Pancreas (tissue), 10 donors: ENCODE measurements at regions not wholly inside any gene's neighbourhood (a gene's known extent, or its start where the extent isn't known, plus 50 kb on each side); places are given as distances from the start of the nearest gene placed in this dataset.

Source experiments
- ATAC-seq, 4 donors: fragments of 200-7000 bp; cut with Tn5 transposase; one replicate each; pipeline versions ENCODE4 v1.8.0 to v1.9.1; 2020; ENCODE audit warnings: mild to moderate bottlenecking in 4 of 4, moderate library complexity in 4 of 4
- DNase-seq, 6 donors: peaks; one replicate each; pipeline ENCODE4 v3.0.0-alpha.2; 2020
- FAIRE-seq: peaks from 2 replicates; lab custom pipeline; 2012; peaks lifted over from hg19 to GRCh38; lab: Jason Lieb, UNC
- H3K27ac ChIP-seq, 4 donors: fragments of 200-600 bp; sonication (generic); 1 replicate in 3 of 4; 2 replicates in 1 of 4; pipeline versions ENCODE4 v1.5.0 to v1.8.0; 2020
- H3K27me3 ChIP-seq, 4 donors: fragments of 200-600 bp; one replicate each; pipeline ENCODE4 v1.8.0; 2021
- H3K36me3 ChIP-seq, 3 donors: fragments of 200-600 bp; sonication (generic) in 1 of 3; one replicate each; pipeline versions ENCODE4 v1.5.0 to v1.8.0; 2020 to 2021
- H3K4me1 ChIP-seq, 3 donors: fragments of 200-600 bp; one replicate each; pipeline ENCODE4 v1.8.0; 2021
- H3K4me3 ChIP-seq, 4 donors: fragments of 200-600 bp; sonication (generic) in 2 of 4; one replicate each; pipeline versions ENCODE4 v1.5.0 to v1.8.0; 2020 to 2021
- H3K9me3 ChIP-seq, 4 donors: fragments of 200-600 bp; one replicate each; pipeline ENCODE4 v1.8.0; 2021
- CTCF ChIP-seq, 4 donors: fragments of 200-600 bp; sonication (generic) in 3 of 4; IDR thresholded peaks; one replicate each; pipeline versions ENCODE4 v1.5.0 to v1.8.0; 2021; ENCODE audit warnings: antibody characterized with exemption in 4 of 4
- WGBS, 2 donors: extraction: QIAGEN DNeasy Blood & Tissue Kit; methylation state at CpG; one replicate each; pipeline ENCODE4 v1.1.7; 2013; 5-methylcytosine and 5-hydroxymethylcytosine counted together
- intact Hi-C, 3 donors: fragments of 100-400 bp; cut with DNase I; formaldehyde crosslinking; loops; one replicate each; pipeline versions ENCODE4 v1.11.1 to v1.14.2; 2022
- donor health status: healthy with polysubstance abuse.
- donor health status: DM: no; HTN: no; CAD: no; lungs with moderate emphysema.
- donor health status: DM: no; HTN: no; CAD: no.
- donor health status: control.
- donor health status: control.
- donor health status: Bipolar disorder and iron deficiency.
- donor health status: DM: yes; HTN: yes; CAD: no.
- donor health status: DM: no; HTN: no; CAD: no.
- donor health status: DM: no; HTN: no; CAD: no.
- donor health status: DM: yes; HTN: yes; CAD: no.

GRCh38 chr19:28972058-28972852 is 240.7 kb downstream of the UQCRFS1 start:
- TF ChIP-seq CTCF (IDR thresholded peaks at IDR 0.05) = no peak
- Histone ChIP-seq H3K4me3 (no peak overlapping the region), H3K36me3 (no peaks in the 10 kb centered on the region), H3K27ac (no peak overlapping the region), H3K4me1 (no peaks in the 10 kb centered on the region), H3K27me3 (no peaks in the 10 kb centered on the region), H3K9me3 (no peaks in the 10 kb centered on the region)
- 66 to 72% methylated on average over 4 of the region's 4 CpGs for WGBS, 2 donors
- intact Hi-C loops = no loop called here
- DNase-seq (no peak), FAIRE-seq (no peak), ATAC-seq (no peak)

- H3K4me3 ChIP-seq = no peak overlapping the region
- DNase-seq = no peak
- FAIRE-seq = no peak
- no peaks in the 10 kb centered on the region for H3K4me1 ChIP-seq
- no peak for ATAC-seq
- intact Hi-C loops = no loop called here
- H3K36me3 ChIP-seq = no peaks in the 10 kb centered on the region
- WGBS, 2 donors = 80 to 85% methylated on average over 2 of the region's 2 CpGs
- H3K27me3 ChIP-seq = no peaks in the 10 kb centered on the region
- H3K27ac ChIP-seq = no peak overlapping the region
- TF ChIP-seq CTCF (IDR thresholded peaks at IDR 0.05) = no peak
- no peaks in the 10 kb centered on the region for H3K9me3 ChIP-seq
These were observed 241.4 kb downstream of the UQCRFS1 start for GRCh38 chr19:28971513-28971912.

- DNase-seq (no peak), ATAC-seq (no peak), FAIRE-seq (no peak)
- no peaks in the 10 kb centered on the region for H3K36me3 ChIP-seq
- no peaks in the 10 kb centered on the region for H3K4me1 ChIP-seq
- H3K27ac ChIP-seq = no peak overlapping the region
- intact Hi-C loops = no loop called here
- no peak overlapping the region for H3K4me3 ChIP-seq
- H3K9me3 ChIP-seq = no peaks in the 10 kb centered on the region
- no peak for TF ChIP-seq CTCF (IDR thresholded peaks at IDR 0.05)
- no peaks in the 10 kb centered on the region for H3K27me3 ChIP-seq
- 57 to 63% methylated on average over 6 of the region's 6 CpGs for WGBS, 2 donors
These were observed 241.9 kb downstream of the UQCRFS1 start for GRCh38 chr19:28971049-28971448.

GRCh38 chr19:28968721-28969120 is 244.2 kb downstream of the UQCRFS1 start:
- FAIRE-seq (no peak), ATAC-seq (no peak), DNase-seq (no peak)
- intact Hi-C loops = no loop called here
- H3K9me3 ChIP-seq = no peaks in the 10 kb centered on the region
- H3K27ac ChIP-seq = no peak overlapping the region
- H3K4me1 ChIP-seq = no peaks in the 10 kb centered on the region
- no peak overlapping the region for H3K4me3 ChIP-seq
- no peaks in the 10 kb centered on the region for H3K36me3 ChIP-seq
- no peak for TF ChIP-seq CTCF (IDR thresholded peaks at IDR 0.05)
- 86 to 91% methylated on average over 2 of the region's 2 CpGs for whole genome bisulfite sequencing, 2 donors
- no peaks in the 10 kb centered on the region for H3K27me3 ChIP-seq

GRCh38 chr19:28966737-28967399 is 246.1 kb downstream of the UQCRFS1 start:
- no peak for FAIRE-seq
- TF ChIP-seq CTCF (IDR thresholded peaks at IDR 0.05) = no peak
- H3K36me3 ChIP-seq = no peaks in the 10 kb centered on the region
- no peaks in the 10 kb centered on the region for H3K4me1 ChIP-seq
- H3K27me3 ChIP-seq = no peaks in the 10 kb centered on the region
- ATAC-seq = peak in 3 of 4 donors; percentile 22 to 64 (median 48)
- H3K4me3 ChIP-seq = no peak overlapping the region
- H3K9me3 ChIP-seq = no peaks in the 10 kb centered on the region
- WGBS, 2 donors = 39 to 55% methylated on average over 8 of the region's 8 CpGs
- no peak for DNase-seq
- H3K27ac ChIP-seq = no peak overlapping the region
- intact Hi-C loops = no loop called here
